ENCODE measurements at regions not wholly inside any gene's neighbourhood (a gene's known extent, or its start where the extent isn't known, plus 50 kb on each side); places are given as distances from the start of the nearest gene placed in this dataset.

DNA sequence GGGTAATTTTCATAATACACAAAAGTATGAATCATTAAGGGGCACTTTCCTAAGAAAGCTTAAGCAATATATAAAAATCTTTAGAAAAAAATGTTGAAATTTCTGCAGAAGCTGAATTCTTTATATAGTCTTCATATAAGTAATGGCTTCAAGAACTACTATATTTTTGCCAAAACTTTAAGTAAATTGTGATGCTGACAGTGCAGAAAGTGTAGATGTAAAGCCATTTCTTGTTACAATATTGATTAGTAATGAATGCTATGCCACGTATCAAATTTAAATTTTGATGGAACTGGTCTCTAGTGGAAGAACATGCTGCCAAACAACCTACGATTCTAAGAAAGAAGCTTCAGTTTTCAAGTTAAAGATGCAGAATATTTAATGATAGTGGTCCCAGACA, 1210.0 kb downstream of the SLITRK1 start:
- TF ChIP-seq, protein P1, sequence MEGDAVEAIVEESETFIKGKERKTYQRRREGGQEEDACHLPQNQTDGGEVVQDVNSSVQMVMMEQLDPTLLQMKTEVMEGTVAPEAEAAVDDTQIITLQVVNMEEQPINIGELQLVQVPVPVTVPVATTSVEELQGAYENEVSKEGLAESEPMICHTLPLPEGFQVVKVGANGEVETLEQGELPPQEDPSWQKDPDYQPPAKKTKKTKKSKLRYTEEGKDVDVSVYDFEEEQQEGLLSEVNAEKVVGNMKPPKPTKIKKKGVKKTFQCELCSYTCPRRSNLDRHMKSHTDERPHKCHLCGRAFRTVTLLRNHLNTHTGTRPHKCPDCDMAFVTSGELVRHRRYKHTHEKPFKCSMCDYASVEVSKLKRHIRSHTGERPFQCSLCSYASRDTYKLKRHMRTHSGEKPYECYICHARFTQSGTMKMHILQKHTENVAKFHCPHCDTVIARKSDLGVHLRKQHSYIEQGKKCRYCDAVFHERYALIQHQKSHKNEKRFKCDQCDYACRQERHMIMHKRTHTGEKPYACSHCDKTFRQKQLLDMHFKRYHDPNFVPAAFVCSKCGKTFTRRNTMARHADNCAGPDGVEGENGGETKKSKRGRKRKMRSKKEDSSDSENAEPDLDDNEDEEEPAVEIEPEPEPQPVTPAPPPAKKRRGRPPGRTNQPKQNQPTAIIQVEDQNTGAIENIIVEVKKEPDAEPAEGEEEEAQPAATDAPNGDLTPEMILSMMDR (conservative IDR thresholded peaks at IDR 0.05; ENCODE audit: low read depth in 2 of 2), result no peak
- TF ChIP-seq EZH2phosphoT487 (IDR thresholded peaks at IDR 0.05; ENCODE audit: unreplicated experiment) (no peak), POLR2AphosphoS5 (IDR thresholded peaks at IDR 0.05; ENCODE audit: low read depth) (no peak), EZH2 (IDR thresholded peaks at IDR 0.05; ENCODE audit: low read depth, unreplicated experiment) (no peak), NANOG (IDR thresholded peaks at IDR 0.05; ENCODE audit: borderline replicate concordance) (no peak), CREB1 (CRISPR knock-in tag; IDR thresholded peaks at IDR 0.05; ENCODE audit: low read depth) (no peak), JUNB (IDR thresholded peaks at IDR 0.05; ENCODE audit: unreplicated experiment) (no peak)
- TF ChIP-seq, protein P2, sequence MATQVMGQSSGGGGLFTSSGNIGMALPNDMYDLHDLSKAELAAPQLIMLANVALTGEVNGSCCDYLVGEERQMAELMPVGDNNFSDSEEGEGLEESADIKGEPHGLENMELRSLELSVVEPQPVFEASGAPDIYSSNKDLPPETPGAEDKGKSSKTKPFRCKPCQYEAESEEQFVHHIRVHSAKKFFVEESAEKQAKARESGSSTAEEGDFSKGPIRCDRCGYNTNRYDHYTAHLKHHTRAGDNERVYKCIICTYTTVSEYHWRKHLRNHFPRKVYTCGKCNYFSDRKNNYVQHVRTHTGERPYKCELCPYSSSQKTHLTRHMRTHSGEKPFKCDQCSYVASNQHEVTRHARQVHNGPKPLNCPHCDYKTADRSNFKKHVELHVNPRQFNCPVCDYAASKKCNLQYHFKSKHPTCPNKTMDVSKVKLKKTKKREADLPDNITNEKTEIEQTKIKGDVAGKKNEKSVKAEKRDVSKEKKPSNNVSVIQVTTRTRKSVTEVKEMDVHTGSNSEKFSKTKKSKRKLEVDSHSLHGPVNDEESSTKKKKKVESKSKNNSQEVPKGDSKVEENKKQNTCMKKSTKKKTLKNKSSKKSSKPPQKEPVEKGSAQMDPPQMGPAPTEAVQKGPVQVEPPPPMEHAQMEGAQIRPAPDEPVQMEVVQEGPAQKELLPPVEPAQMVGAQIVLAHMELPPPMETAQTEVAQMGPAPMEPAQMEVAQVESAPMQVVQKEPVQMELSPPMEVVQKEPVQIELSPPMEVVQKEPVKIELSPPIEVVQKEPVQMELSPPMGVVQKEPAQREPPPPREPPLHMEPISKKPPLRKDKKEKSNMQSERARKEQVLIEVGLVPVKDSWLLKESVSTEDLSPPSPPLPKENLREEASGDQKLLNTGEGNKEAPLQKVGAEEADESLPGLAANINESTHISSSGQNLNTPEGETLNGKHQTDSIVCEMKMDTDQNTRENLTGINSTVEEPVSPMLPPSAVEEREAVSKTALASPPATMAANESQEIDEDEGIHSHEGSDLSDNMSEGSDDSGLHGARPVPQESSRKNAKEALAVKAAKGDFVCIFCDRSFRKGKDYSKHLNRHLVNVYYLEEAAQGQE (IDR thresholded peaks at IDR 0.05; ENCODE audit: unreplicated experiment), result no peak
